ENCODE measurements at regions not wholly inside any gene's neighbourhood (a gene's known extent, or its start where the extent isn't known, plus 50 kb on each side); places are given as distances from the start of the nearest gene placed in this dataset.

DNA sequence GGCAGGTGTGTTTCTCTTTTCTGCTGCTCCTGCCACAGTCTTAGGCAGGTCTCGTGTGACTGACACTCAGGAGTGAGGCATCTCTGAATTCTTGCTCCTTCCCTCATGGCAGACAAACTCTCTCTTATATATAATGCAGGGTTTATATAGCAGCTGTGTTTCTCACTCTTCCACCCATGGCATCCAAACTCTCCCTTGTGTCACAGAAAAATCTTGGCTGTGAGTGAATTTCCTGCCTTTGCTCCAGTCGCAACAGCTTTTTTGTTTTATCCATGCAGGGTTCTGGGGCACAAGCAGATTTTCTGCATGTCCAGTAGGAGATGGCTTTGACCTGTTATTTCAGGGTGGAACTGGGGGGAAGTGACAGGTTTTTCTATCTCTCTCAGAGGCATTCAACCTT lies 1275.5 kb downstream of the ADGRL3 start:
- TF ChIP-seq, protein P1, sequence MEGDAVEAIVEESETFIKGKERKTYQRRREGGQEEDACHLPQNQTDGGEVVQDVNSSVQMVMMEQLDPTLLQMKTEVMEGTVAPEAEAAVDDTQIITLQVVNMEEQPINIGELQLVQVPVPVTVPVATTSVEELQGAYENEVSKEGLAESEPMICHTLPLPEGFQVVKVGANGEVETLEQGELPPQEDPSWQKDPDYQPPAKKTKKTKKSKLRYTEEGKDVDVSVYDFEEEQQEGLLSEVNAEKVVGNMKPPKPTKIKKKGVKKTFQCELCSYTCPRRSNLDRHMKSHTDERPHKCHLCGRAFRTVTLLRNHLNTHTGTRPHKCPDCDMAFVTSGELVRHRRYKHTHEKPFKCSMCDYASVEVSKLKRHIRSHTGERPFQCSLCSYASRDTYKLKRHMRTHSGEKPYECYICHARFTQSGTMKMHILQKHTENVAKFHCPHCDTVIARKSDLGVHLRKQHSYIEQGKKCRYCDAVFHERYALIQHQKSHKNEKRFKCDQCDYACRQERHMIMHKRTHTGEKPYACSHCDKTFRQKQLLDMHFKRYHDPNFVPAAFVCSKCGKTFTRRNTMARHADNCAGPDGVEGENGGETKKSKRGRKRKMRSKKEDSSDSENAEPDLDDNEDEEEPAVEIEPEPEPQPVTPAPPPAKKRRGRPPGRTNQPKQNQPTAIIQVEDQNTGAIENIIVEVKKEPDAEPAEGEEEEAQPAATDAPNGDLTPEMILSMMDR (IDR thresholded peaks at IDR 0.05), result no peak
- TF ChIP-seq POLR2A (IDR thresholded peaks at IDR 0.05), result no peak

Data from Peyer's patch (tissue), 4 donors.